22Rv1 (cell line): ENCODE measurements at regions not wholly inside any gene's neighbourhood (a gene's known extent, or its start where the extent isn't known, plus 50 kb on each side); places are given as distances from the start of the nearest gene placed in this dataset.

Experiments
- H3K27ac ChIP-seq: fragments of 450-650 bp; 2 replicates; pipeline ENCODE4 v1.5.1; 2017
- ZFX ChIP-seq: fragments of 450-650 bp; IDR thresholded peaks from 2 replicates; pipeline ENCODE4 v1.6.1; 2017; ENCODE audit warnings: antibody characterized with exemption, borderline replicate concordance
- TF ChIP-seq, protein P1 (sequence below): fragments of 450-650 bp; IDR thresholded peaks from 2 replicates; pipeline ENCODE4 v1.5.1; 2017; ENCODE audit warnings: mild to moderate bottlenecking

- TF ChIP-seq, protein P1, sequence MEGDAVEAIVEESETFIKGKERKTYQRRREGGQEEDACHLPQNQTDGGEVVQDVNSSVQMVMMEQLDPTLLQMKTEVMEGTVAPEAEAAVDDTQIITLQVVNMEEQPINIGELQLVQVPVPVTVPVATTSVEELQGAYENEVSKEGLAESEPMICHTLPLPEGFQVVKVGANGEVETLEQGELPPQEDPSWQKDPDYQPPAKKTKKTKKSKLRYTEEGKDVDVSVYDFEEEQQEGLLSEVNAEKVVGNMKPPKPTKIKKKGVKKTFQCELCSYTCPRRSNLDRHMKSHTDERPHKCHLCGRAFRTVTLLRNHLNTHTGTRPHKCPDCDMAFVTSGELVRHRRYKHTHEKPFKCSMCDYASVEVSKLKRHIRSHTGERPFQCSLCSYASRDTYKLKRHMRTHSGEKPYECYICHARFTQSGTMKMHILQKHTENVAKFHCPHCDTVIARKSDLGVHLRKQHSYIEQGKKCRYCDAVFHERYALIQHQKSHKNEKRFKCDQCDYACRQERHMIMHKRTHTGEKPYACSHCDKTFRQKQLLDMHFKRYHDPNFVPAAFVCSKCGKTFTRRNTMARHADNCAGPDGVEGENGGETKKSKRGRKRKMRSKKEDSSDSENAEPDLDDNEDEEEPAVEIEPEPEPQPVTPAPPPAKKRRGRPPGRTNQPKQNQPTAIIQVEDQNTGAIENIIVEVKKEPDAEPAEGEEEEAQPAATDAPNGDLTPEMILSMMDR, result no peak
- no peak for TF ChIP-seq ZFX
- no peak overlapping the region for H3K27ac ChIP-seq
These were observed 616.3 kb upstream of the IGFBP3 start for GRCh38 chr7:46537191-46537905.

GRCh38 chr7:46534664-46535588 lies 613.9 kb upstream of the IGFBP3 start:
- H3K27ac ChIP-seq, result no peak overlapping the region
- TF ChIP-seq ZFX, result no peak
- TF ChIP-seq, protein P1, result no peak

DNA sequence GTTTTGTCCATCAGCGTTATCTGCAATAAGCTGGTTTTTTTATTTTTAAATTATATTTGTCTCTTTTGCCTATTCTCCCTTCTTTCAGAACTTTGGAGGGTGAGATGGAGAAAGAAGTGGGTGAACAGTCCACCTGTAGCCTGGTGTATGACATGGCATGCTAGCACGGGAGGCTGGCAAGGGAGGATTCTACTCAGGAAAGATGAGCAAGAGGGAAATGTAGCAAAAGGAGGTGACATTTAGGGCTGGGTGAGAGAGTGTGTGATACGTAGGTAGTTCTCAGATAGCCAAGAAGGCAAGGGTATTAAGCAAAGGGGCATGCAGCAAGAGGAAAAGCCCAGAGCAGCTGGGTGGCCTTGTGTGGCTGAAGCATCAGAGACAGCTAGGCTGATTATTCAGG lies 612.9 kb upstream of the IGFBP3 start:
- no peak overlapping the region for H3K27ac ChIP-seq

GRCh38 chr7:46532571-46532970 lies 611.5 kb upstream of the IGFBP3 start:
- no peak for TF ChIP-seq ZFX
- TF ChIP-seq, protein P1, result no peak
- no peak overlapping the region for H3K27ac ChIP-seq

More for the DNA sequence above, 612.9 kb upstream of the IGFBP3 start:
- no peak for TF ChIP-seq ZFX
- TF ChIP-seq, protein P1, result no peak

DNA sequence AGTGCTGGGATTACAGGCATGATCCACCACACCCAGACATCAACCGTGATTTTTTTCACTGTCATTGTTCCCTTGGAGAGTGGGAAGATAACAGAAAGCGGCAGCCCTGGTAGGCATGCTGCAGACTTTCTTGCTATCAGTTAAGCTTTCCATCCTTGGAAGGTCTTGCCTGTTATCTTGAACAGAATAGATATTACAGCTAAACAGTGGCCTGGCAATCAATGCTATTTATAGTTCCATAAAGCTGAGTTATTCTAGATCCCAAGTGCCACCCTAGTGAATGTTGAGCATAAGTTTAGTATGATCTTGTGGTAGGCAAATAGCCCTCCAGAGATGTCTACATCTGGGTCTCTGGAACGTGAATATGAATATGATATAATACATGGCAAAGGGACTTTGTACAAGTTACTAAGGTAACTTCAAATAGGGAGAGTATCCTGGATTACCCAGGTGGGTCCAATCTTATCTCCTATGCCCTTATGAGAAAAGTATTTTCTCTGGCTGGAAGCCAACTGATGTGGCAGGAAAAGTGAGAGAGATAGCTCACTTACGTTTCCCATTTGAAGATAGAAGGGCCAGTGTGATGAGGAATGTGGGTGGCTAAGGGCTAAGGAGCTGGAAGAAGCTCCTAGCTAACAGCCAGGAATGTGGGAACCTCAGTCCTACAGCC lies 609.1 kb upstream of the IGFBP3 start:
- TF ChIP-seq ZFX, result no peak
- TF ChIP-seq, protein P1, result no peak
- no peak overlapping the region for H3K27ac ChIP-seq

- no peak for TF ChIP-seq ZFX
- TF ChIP-seq, protein P1, result no peak
- no peak overlapping the region for H3K27ac ChIP-seq
These were observed 606.3 kb upstream of the IGFBP3 start for GRCh38 chr7:46527360-46527759.
